SK-N-SH treated with all-trans-retinoic acid at 6 μM for 48 hours (cell line): ENCODE measurements at regions not wholly inside any gene's neighbourhood (a gene's known extent, or its start where the extent isn't known, plus 50 kb on each side); places are given as distances from the start of the nearest gene placed in this dataset.

Experiments
- CSDC2 ChIP-seq: fragments of 250-450 bp; sonication (Bioruptor Pico); IDR thresholded peaks from 2 replicates; pipeline ENCODE4 v1.5.0; 2020; ENCODE audit warnings: mild to moderate bottlenecking, moderate library complexity
- ESRRG ChIP-seq: fragments of 250-450 bp; sonication (Bioruptor Pico); IDR thresholded peaks from 2 replicates; pipeline ENCODE4 v1.6.1; 2021; ENCODE audit warnings: mild to moderate bottlenecking
- PATZ1 ChIP-seq: fragments of 250-450 bp; sonication (Bioruptor Pico); IDR thresholded peaks from 2 replicates; pipeline ENCODE4 v1.8.0; 2020; ENCODE audit warnings: mild to moderate bottlenecking, moderate library complexity, borderline replicate concordance
- PPARA ChIP-seq: fragments of 250-450 bp; sonication (Bioruptor Pico); IDR thresholded peaks from 2 replicates; pipeline ENCODE4 v1.5.0; 2020; ENCODE audit warnings: mild to moderate bottlenecking, borderline replicate concordance
- RARB ChIP-seq: fragments of 250-450 bp; sonication (Bioruptor Pico); IDR thresholded peaks from 2 replicates; pipeline ENCODE4 v1.8.0; 2021; ENCODE audit warnings: mild to moderate bottlenecking, moderate library complexity
- TSHZ2 ChIP-seq: fragments of 250-450 bp; sonication (Bioruptor Pico); IDR thresholded peaks from 2 replicates; pipeline ENCODE4 v1.5.0; 2020; ENCODE audit warnings: mild to moderate bottlenecking, moderate library complexity
- ZC3H10 ChIP-seq: fragments of 250-450 bp; sonication (Bioruptor Pico); IDR thresholded peaks from 2 replicates; pipeline ENCODE4 v1.5.1; 2021; ENCODE audit warnings: mild to moderate bottlenecking, moderate library complexity
- ZFP3 ChIP-seq: fragments of 250-450 bp; sonication (Bioruptor Pico); IDR thresholded peaks from 2 replicates; pipeline ENCODE4 v1.5.0; 2020; ENCODE audit warnings: mild to moderate bottlenecking, moderate library complexity
- ZNF565 ChIP-seq: fragments of 450-650 bp; formaldehyde crosslinking; conservative IDR thresholded peaks from 2 replicates; pipeline ENCODE4 v1.5.0; 2020; ENCODE audit warnings: low read depth, mild to moderate bottlenecking, moderate library complexity
- ZNF70 ChIP-seq: fragments of 450-650 bp; formaldehyde crosslinking; IDR thresholded peaks from 2 replicates; pipeline ENCODE4 v1.5.0; 2020; ENCODE audit warnings: mild to moderate bottlenecking, moderate library complexity
- TF ChIP-seq, protein P1 (sequence below): fragments of 250-450 bp; sonication (Bioruptor Pico); IDR thresholded peaks from 2 replicates; pipeline ENCODE4 v1.8.0; 2021; ENCODE audit warnings: low read depth, mild to moderate bottlenecking, moderate library complexity, borderline replicate concordance

GRCh38 chr4:4775493-4776004 lies 83.9 kb upstream of the MSX1 start:
- TF ChIP-seq ZNF70: no peak
- TF ChIP-seq PPARA: no peak
- TF ChIP-seq PATZ1 (CRISPR knock-in tag): no peak
- no peak for TF ChIP-seq ESRRG (CRISPR knock-in tag)
- no peak for TF ChIP-seq CSDC2 (CRISPR knock-in tag)
- no peak for TF ChIP-seq RARB (CRISPR knock-in tag)
- TF ChIP-seq ZC3H10 (CRISPR knock-in tag): no peak
- no peak for TF ChIP-seq TSHZ2
- TF ChIP-seq, protein P1, sequence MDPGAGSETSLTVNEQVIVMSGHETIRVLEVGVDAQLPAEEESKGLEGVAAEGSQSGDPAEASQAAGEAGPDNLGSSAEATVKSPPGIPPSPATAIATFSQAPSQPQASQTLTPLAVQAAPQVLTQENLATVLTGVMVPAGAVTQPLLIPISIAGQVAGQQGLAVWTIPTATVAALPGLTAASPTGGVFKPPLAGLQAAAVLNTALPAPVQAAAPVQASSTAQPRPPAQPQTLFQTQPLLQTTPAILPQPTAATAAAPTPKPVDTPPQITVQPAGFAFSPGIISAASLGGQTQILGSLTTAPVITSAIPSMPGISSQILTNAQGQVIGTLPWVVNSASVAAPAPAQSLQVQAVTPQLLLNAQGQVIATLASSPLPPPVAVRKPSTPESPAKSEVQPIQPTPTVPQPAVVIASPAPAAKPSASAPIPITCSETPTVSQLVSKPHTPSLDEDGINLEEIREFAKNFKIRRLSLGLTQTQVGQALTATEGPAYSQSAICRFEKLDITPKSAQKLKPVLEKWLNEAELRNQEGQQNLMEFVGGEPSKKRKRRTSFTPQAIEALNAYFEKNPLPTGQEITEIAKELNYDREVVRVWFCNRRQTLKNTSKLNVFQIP (CRISPR knock-in tag): no peak
- TF ChIP-seq ZFP3 (CRISPR knock-in tag): no peak
- no peak for TF ChIP-seq ZNF565 (CRISPR knock-in tag)
